H1 (cell line): ENCODE measurements at regions not wholly inside any gene's neighbourhood (a gene's known extent, or its start where the extent isn't known, plus 50 kb on each side); places are given as distances from the start of the nearest gene placed in this dataset.

Source experiments
- POLR2A ChIP-seq, 2 experiments: IDR thresholded peaks; 1 replicate in 1 of 2; 2 replicates in 1 of 2; pipeline ENCODE4 v1.6.1; 2011; ENCODE audit warnings: low read depth in 2 of 2, low read length in 2 of 2, mild to moderate bottlenecking in 2 of 2; ENCODE audit errors: control extremely low read depth in 1 of 2
- SP1 ChIP-seq: IDR thresholded peaks from 2 replicates; pipeline ENCODE4 v1.6.1; 2011; ENCODE audit warnings: low read depth, low read length
- ZNF274 ChIP-seq: IDR thresholded peaks from 2 replicates; pipeline ENCODE4 v1.7.0; 2012; ENCODE audit warnings: low read length, borderline replicate concordance; ENCODE audit errors: extremely low read depth
- TF ChIP-seq, protein P1 (sequence below): IDR thresholded peaks from 2 replicates; pipeline ENCODE4 v1.6.1; 2012; ENCODE audit warnings: low read length, inconsistent platforms
- TF ChIP-seq, protein P2 (sequence below): IDR thresholded peaks from 2 replicates; pipeline ENCODE4 v1.6.1; 2011; ENCODE audit warnings: low read depth, mild to moderate bottlenecking, low read length; ENCODE audit not compliant: insufficient read depth

DNA sequence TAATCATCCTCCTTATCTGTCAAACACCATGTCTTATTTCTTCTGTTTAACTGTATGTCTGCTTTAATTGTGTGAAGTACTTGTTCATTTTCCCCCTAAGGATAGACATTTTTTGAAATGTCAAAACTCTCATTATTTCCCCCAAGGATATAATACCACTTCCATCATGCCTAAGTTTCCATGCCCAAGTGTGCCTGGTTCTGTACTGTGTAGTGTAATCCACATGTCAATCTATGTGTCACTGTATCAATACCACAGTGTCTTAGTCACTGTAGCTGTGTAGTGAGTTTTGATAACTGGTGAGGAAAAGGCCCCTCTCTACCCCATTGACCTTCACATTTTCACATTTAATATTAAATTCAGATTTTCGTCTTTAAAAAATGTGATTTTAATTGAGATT, 1265.5 kb downstream of the PCDH9 start (continued):
- TF ChIP-seq, protein P1, sequence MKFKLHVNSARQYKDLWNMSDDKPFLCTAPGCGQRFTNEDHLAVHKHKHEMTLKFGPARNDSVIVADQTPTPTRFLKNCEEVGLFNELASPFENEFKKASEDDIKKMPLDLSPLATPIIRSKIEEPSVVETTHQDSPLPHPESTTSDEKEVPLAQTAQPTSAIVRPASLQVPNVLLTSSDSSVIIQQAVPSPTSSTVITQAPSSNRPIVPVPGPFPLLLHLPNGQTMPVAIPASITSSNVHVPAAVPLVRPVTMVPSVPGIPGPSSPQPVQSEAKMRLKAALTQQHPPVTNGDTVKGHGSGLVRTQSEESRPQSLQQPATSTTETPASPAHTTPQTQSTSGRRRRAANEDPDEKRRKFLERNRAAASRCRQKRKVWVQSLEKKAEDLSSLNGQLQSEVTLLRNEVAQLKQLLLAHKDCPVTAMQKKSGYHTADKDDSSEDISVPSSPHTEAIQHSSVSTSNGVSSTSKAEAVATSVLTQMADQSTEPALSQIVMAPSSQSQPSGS: no peak
- TF ChIP-seq POLR2A (IDR thresholded peaks at IDR 0.05; ENCODE audit: control extremely low read depth in 1 of 2, low read depth in 2 of 2, low read length in 2 of 2) (no peak), ZNF274 (no peak), SP1 (no peak)
- TF ChIP-seq, protein P2, sequence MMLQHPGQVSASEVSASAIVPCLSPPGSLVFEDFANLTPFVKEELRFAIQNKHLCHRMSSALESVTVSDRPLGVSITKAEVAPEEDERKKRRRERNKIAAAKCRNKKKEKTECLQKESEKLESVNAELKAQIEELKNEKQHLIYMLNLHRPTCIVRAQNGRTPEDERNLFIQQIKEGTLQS: no peak
